PFSK-1 (cell line): ENCODE measurements at regions not wholly inside any gene's neighbourhood (a gene's known extent, or its start where the extent isn't known, plus 50 kb on each side); places are given as distances from the start of the nearest gene placed in this dataset.

ENCODE experiments used
- FOXP2 ChIP-seq: optimal IDR thresholded peaks from 2 replicates; pipeline ENCODE3; 2011; ENCODE audit warnings: borderline replicate concordance, control low read depth, inconsistent platforms; ENCODE audit not compliant: insufficient read depth; ENCODE audit errors: extremely low read length, extremely low read depth
- POLR2AphosphoS5 ChIP-seq: IDR thresholded peaks from 2 replicates; pipeline ENCODE4 v1.6.1; 2012; ENCODE audit warnings: low read depth, mild to moderate bottlenecking, control low read depth, low read length, moderate library complexity
- REST ChIP-seq, 2 experiments: IDR thresholded peaks; 2 replicates each; pipeline versions ENCODE4 v1.6.1 to v1.8.0; 2011 to 2012; ENCODE audit warnings: low read depth in 2 of 2, low read length in 2 of 2, control low read depth in 1 of 2, inconsistent platforms in 1 of 2, mild to moderate bottlenecking in 1 of 2, moderate library complexity in 1 of 2; ENCODE audit not compliant: insufficient read depth in 1 of 2
- SIN3A ChIP-seq: IDR thresholded peaks from 2 replicates; pipeline ENCODE4 v1.6.1; 2012; ENCODE audit warnings: mild to moderate bottlenecking, low read length, moderate library complexity, borderline replicate concordance; ENCODE audit not compliant: insufficient read depth
- TAF1 ChIP-seq: IDR thresholded peaks from 2 replicates; pipeline ENCODE4 v1.6.1; 2012; ENCODE audit warnings: low read length, control low read depth, borderline replicate concordance; ENCODE audit not compliant: insufficient read depth

- TF ChIP-seq SIN3A (no peak), POLR2AphosphoS5 (no peak), REST (IDR thresholded peaks at IDR 0.05; ENCODE audit: insufficient read depth in 1 of 2, low read depth in 2 of 2, low read length in 2 of 2) (no peak), TAF1 (no peak), FOXP2 (no peak)
These were observed 960.3 kb downstream of the VRK1 start for GRCh38 chr14:97757491-97757890.
